ENCODE measurements at regions not wholly inside any gene's neighbourhood (a gene's known extent, or its start where the extent isn't known, plus 50 kb on each side); places are given as distances from the start of the nearest gene placed in this dataset.
"Not testable (repeated sequence)": the region's sequence is repeated elsewhere in the genome, so short reads cannot be mapped to it uniquely, and the experiment has no call there.

- no peak overlapping the region for H3K27ac ChIP-seq
- no peak for TF ChIP-seq ZFX (IDR thresholded peaks at IDR 0.05)
Measured at GRCh38 chr6:167689278-167689677, 137.4 kb upstream of the AFDN start.

GRCh38 chr6:167689751-167690150, 137.0 kb upstream of the AFDN start:
- no peak overlapping the region for H3K27ac ChIP-seq
- no peak for TF ChIP-seq ZFX (IDR thresholded peaks at IDR 0.05)
- TF ChIP-seq CTCF (conservative IDR thresholded peaks at IDR 0.05), result no peak

- not testable (repeated sequence) for H3K27ac ChIP-seq
Measured at GRCh38 chr6:167690167-167690922, 136.4 kb upstream of the AFDN start.

- TF ChIP-seq ZFX (IDR thresholded peaks at IDR 0.05), result no peak
- TF ChIP-seq CTCF (conservative IDR thresholded peaks at IDR 0.05), result no peak
- no peak overlapping the region for H3K27ac ChIP-seq
Measured at GRCh38 chr6:167690931-167691330, 135.8 kb upstream of the AFDN start.

GRCh38 chr6:167691533-167692312, 135.0 kb upstream of the AFDN start:
- no peak overlapping the region for H3K27ac ChIP-seq
- TF ChIP-seq CTCF (conservative IDR thresholded peaks at IDR 0.05), result no peak
- TF ChIP-seq ZFX (IDR thresholded peaks at IDR 0.05), result no peak

- not testable (repeated sequence) for H3K27ac ChIP-seq
Measured at GRCh38 chr6:167693478-167693877, 133.2 kb upstream of the AFDN start.

GRCh38 chr6:167695831-167696230, 130.9 kb upstream of the AFDN start:
- H3K27ac ChIP-seq, result no peak overlapping the region
- TF ChIP-seq ZFX (IDR thresholded peaks at IDR 0.05) (no peak), CTCF (conservative IDR thresholded peaks at IDR 0.05) (no peak)

- no peak for TF ChIP-seq ZFX (IDR thresholded peaks at IDR 0.05)
- TF ChIP-seq CTCF (conservative IDR thresholded peaks at IDR 0.05), result no peak
- no peak overlapping the region for H3K27ac ChIP-seq
Measured at GRCh38 chr6:167696296-167696695, 130.4 kb upstream of the AFDN start.

GRCh38 chr6:167697316-167697715, 129.4 kb upstream of the AFDN start:
- no peak overlapping the region for H3K27ac ChIP-seq
- TF ChIP-seq ZFX (IDR thresholded peaks at IDR 0.05), result no peak
- no peak for TF ChIP-seq CTCF (conservative IDR thresholded peaks at IDR 0.05)
